Common myeloid progenitor, CD34-positive (primary cell): ENCODE measurements at regions not wholly inside any gene's neighbourhood (a gene's known extent, or its start where the extent isn't known, plus 50 kb on each side); places are given as distances from the start of the nearest gene placed in this dataset.

Experiments
- CTCF ChIA-PET: fragments of 350-600 bp; sonication (Branson Sonifier 250); formaldehyde crosslinking; loops from one replicate; lab custom pipeline; 2021; ENCODE audit warnings: antibody characterized with exemption; lab: Charles Lee
- POLR2A ChIA-PET: fragments of 350-600 bp; sonication (Branson Sonifier 250); formaldehyde crosslinking; loops from one replicate; lab custom pipeline; 2021; ENCODE audit warnings: antibody characterized with exemption; lab: Charles Lee
- DNase-seq, 3 donors: peaks; one replicate each; pipeline versions ENCODE4 v3.0.0 to v3.0.0-alpha.2; 2013
- H3K27ac ChIP-seq, 2 experiments: 1 replicate in 1 of 2; 2 replicates in 1 of 2; pipeline ENCODE4 v1.7.0; 2013; ENCODE audit warnings: inconsistent platforms in 2 of 2, low read length in 2 of 2, mild to moderate bottlenecking in 2 of 2, low read depth in 1 of 2, moderate library complexity in 1 of 2; ENCODE audit not compliant: severe bottlenecking in 2 of 2, insufficient read depth in 1 of 2, poor library complexity in 1 of 2
- H3K27me3 ChIP-seq, 5 experiments: replicated peaks in 2 of 5; 1 replicate in 3 of 5; 2 replicates in 2 of 5; pipeline versions ENCODE4 v1.6.1 to v1.7.0; 2013; ENCODE audit warnings: low read length in 4 of 5, mild to moderate bottlenecking in 2 of 5, moderate library complexity in 2 of 5, inconsistent platforms in 1 of 5; ENCODE audit not compliant: insufficient read depth in 5 of 5, control insufficient read depth in 4 of 5
- H3K36me3 ChIP-seq, 4 experiments: 1 replicate in 2 of 4; 2 replicates in 2 of 4; pipeline versions ENCODE4 v1.6.1 to v1.7.0; 2013; ENCODE audit warnings: low read length in 3 of 4, control low read depth in 1 of 4, mild to moderate bottlenecking in 1 of 4; ENCODE audit not compliant: control insufficient read depth in 4 of 4, insufficient read depth in 4 of 4
- H3K4me1 ChIP-seq, 4 experiments: 1 replicate in 3 of 4; 2 replicates in 1 of 4; pipeline versions ENCODE4 v1.6.1 to v1.7.1; 2013; ENCODE audit warnings: low read length in 3 of 4, mild to moderate bottlenecking in 3 of 4, control low read depth in 1 of 4, inconsistent platforms in 1 of 4, moderate library complexity in 1 of 4; ENCODE audit not compliant: control insufficient read depth in 4 of 4, insufficient read depth in 4 of 4; ENCODE audit errors: control extremely low read depth in 1 of 4
- H3K4me3 ChIP-seq, 7 experiments: 1 replicate in 4 of 7; 2 replicates in 3 of 7; pipeline versions ENCODE4 v1.5.1 to v1.7.0; 2013; ENCODE audit warnings: mild to moderate bottlenecking in 7 of 7, low read length in 6 of 7, moderate library complexity in 6 of 7, inconsistent platforms in 2 of 7, low read depth in 2 of 7, control low read depth in 1 of 7; ENCODE audit not compliant: insufficient read depth in 4 of 7, control insufficient read depth in 1 of 7; ENCODE audit errors: extremely low read depth in 1 of 7
- H3K9me3 ChIP-seq, 5 experiments: 1 replicate in 4 of 5; 2 replicates in 1 of 5; pipeline versions ENCODE4 v1.6.1 to v1.7.1; 2013; ENCODE audit warnings: low read length in 4 of 5, mild to moderate bottlenecking in 2 of 5, inconsistent platforms in 1 of 5, low read depth in 1 of 5, moderate library complexity in 1 of 5; ENCODE audit not compliant: control insufficient read depth in 4 of 5, insufficient read depth in 2 of 5; ENCODE audit errors: control extremely low read depth in 1 of 5
- WGBS: methylation state at CpG from one replicate; pipeline ENCODE4 v1.1.5; 2013; ENCODE audit not compliant: insufficient coverage; 5-methylcytosine and 5-hydroxymethylcytosine counted together

GRCh38 chr7:93779115-93779514, 111.4 kb downstream of the TFPI2 start:
- Histone ChIP-seq H3K36me3 (no peaks in the 10 kb centered on the region), H3K4me1 (no peaks in the 10 kb centered on the region), H3K27ac (no peak overlapping the region), H3K27me3 (peaks cover 0 to 12% (median 2%) of the 10 kb centered on the region in 5 experiments), H3K9me3 (peaks cover 0 to 4% (median 0%) of the 10 kb centered on the region in 5 experiments), H3K4me3 (no peak overlapping the region)
- POLR2A ChIA-PET = no interaction called here
- no peak for DNase-seq
- 100% methylated on average over 1 of the region's 3 CpGs for WGBS
- CTCF ChIA-PET = no interaction called here

GRCh38 chr7:93778384-93778783, 112.2 kb downstream of the TFPI2 start:
- H3K36me3 ChIP-seq = no peaks in the 10 kb centered on the region
- no peaks in the 10 kb centered on the region for H3K4me1 ChIP-seq
- no peak overlapping the region for H3K27ac ChIP-seq
- ChIA-PET POLR2A (no interaction called here), CTCF (interaction anchor here (1.4 kb wide), 1 partner anchor 20 kb away, joined by 3 read pairs; no protein-coding TSS in a partner anchor)
- peaks cover 0 to 1% (median 0%) of the 10 kb centered on the region in 5 experiments for H3K9me3 ChIP-seq
- peaks cover 0 to 12% (median 2%) of the 10 kb centered on the region in 5 experiments for H3K27me3 ChIP-seq
- no CpG with 5 or more reads among the region's 4 CpGs for WGBS
- DNase-seq = no peak
- no peak overlapping the region for H3K4me3 ChIP-seq

- Histone ChIP-seq H3K36me3 (no peaks in the 10 kb centered on the region), H3K27me3 (peaks cover 0 to 12% (median 1%) of the 10 kb centered on the region in 5 experiments), H3K4me3 (no peak overlapping the region), H3K4me1 (no peaks in the 10 kb centered on the region), H3K9me3 (peaks cover 0 to 3% (median 0%) of the 10 kb centered on the region in 5 experiments), H3K27ac (no peak overlapping the region)
- ChIA-PET CTCF (no interaction called here), POLR2A (no interaction called here)
- WGBS = no CpG with 5 or more reads among the region's 1 CpG
- no peak for DNase-seq
Measured at GRCh38 chr7:93773446-93773845, 117.1 kb downstream of the TFPI2 start.

- Histone ChIP-seq H3K4me3 (no peak overlapping the region), H3K4me1 (no peaks in the 10 kb centered on the region), H3K9me3 (peaks cover 0 to 3% (median 0%) of the 10 kb centered on the region in 5 experiments), H3K36me3 (no peaks in the 10 kb centered on the region), H3K27me3 (no peaks in the 10 kb centered on the region), H3K27ac (no peak overlapping the region)
- DNase-seq = no peak
- CTCF ChIA-PET = no interaction called here
- WGBS = no CpG with 5 or more reads among the region's 2 CpGs
- POLR2A ChIA-PET = no interaction called here
Measured at GRCh38 chr7:93765475-93765874, 125.1 kb downstream of the TFPI2 start.

GRCh38 chr7:93758631-93759030, 131.9 kb downstream of the TFPI2 start:
- Histone ChIP-seq H3K4me3 (no peak overlapping the region), H3K27me3 (no peaks in the 10 kb centered on the region), H3K36me3 (no peaks in the 10 kb centered on the region), H3K4me1 (no peaks in the 10 kb centered on the region), H3K27ac (no peak overlapping the region), H3K9me3 (no peaks in the 10 kb centered on the region)
- POLR2A ChIA-PET = no interaction called here
- DNase-seq = no peak
- CTCF ChIA-PET = no interaction called here

GRCh38 chr7:93757426-93757825, 133.1 kb downstream of the TFPI2 start:
- no peaks in the 10 kb centered on the region for H3K4me1 ChIP-seq
- no peak for DNase-seq
- no peaks in the 10 kb centered on the region for H3K9me3 ChIP-seq
- no peak overlapping the region for H3K4me3 ChIP-seq
- ChIA-PET CTCF (no interaction called here), POLR2A (no interaction called here)
- H3K27ac ChIP-seq = no peak overlapping the region
- no peaks in the 10 kb centered on the region for H3K36me3 ChIP-seq
- H3K27me3 ChIP-seq = no peaks in the 10 kb centered on the region
- no CpG with 5 or more reads among the region's 2 CpGs for WGBS

- CTCF ChIA-PET = no interaction called here
- no peaks in the 10 kb centered on the region for H3K9me3 ChIP-seq
- 92% methylated on average over 2 of the region's 2 CpGs for WGBS
Measured at GRCh38 chr7:93756890-93757289, 133.7 kb downstream of the TFPI2 start.

More at GRCh38 chr7:93756890-93757289, 133.7 kb downstream of the TFPI2 start:
- Histone ChIP-seq H3K27ac (no peak overlapping the region), H3K27me3 (no peaks in the 10 kb centered on the region), H3K4me1 (no peaks in the 10 kb centered on the region), H3K4me3 (no peak overlapping the region), H3K36me3 (no peaks in the 10 kb centered on the region)
- DNase-seq = no peak
- POLR2A ChIA-PET = no interaction called here
